ENCODE measurements at regions not wholly inside any gene's neighbourhood (a gene's known extent, or its start where the extent isn't known, plus 50 kb on each side); places are given as distances from the start of the nearest gene placed in this dataset.

DNA sequence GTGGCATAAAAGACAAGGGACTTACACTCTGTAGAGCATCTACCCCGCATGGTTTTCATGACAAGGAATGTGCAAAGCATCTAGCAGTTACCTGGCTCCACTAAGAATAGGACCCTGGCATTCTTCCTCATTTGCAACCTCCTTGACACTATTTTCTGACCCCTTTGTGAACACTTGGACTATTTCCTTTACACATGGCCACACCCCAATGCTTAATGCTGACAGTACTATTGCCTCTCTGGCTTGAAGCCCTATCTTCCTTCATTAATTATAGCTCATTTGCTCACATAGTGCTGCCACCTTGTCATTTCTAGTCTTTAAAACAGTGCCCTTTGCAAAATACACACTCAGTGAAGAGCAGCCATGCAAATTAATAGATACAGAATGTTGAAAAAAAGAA is 226.3 kb upstream of the VCX3A start:
- no peak for TF ChIP-seq TAF1 (IDR thresholded peaks at IDR 0.05; ENCODE audit: borderline replicate concordance, low read depth, low read length)
- no peak for TF ChIP-seq POLR2A (IDR thresholded peaks at IDR 0.05; ENCODE audit: low read depth, low read length)
- no peak for TF ChIP-seq POLR2AphosphoS5 (IDR thresholded peaks at IDR 0.05; ENCODE audit: low read depth, low read length)
